ENCODE measurements at regions not wholly inside any gene's neighbourhood (a gene's known extent, or its start where the extent isn't known, plus 50 kb on each side); places are given as distances from the start of the nearest gene placed in this dataset.

DNA sequence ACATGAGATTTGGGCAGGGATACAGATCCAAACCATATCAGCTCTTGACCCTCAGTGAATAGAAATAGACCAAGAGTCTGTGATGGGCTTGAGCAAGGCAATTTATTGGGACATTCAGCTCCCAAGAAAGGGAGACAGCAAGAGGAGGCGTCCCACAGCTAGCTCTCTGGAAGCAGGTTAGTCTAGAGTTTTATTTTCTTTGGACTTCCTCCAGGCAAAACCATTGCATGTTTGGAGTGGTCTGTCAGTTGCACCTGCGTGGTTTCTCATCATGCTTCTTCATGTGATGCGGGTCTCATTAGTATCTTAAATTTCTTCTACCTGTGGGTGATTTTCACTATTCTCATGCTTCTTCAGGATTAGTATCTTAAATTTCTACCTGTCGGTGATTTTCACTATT lies 1530.6 kb downstream of the PLA2G4A start:
- TF ChIP-seq CTCF (IDR thresholded peaks at IDR 0.05; ENCODE audit: low read length) (no peak), EZH2 (IDR thresholded peaks at IDR 0.05; ENCODE audit: borderline replicate concordance, low read length) (no peak)
